NB4 (cell line): ENCODE measurements at regions not wholly inside any gene's neighbourhood (a gene's known extent, or its start where the extent isn't known, plus 50 kb on each side); places are given as distances from the start of the nearest gene placed in this dataset.

ENCODE experiments used
- CTCF ChIP-seq: IDR thresholded peaks from one replicate; pipeline ENCODE4 v1.5.1; 2012; ENCODE audit warnings: low read depth, low read length
- POLR2A ChIP-seq: IDR thresholded peaks from 2 replicates; pipeline ENCODE4 v1.6.1; 2011; ENCODE audit warnings: mild to moderate bottlenecking; ENCODE audit not compliant: insufficient read length; ENCODE audit errors: extremely low read depth

GRCh38 chr12:75944905-75945432 lies 86.6 kb downstream of the PHLDA1 start:
- TF ChIP-seq CTCF, result no peak
- no peak for TF ChIP-seq POLR2A
